ENCODE measurements at regions not wholly inside any gene's neighbourhood (a gene's known extent, or its start where the extent isn't known, plus 50 kb on each side); places are given as distances from the start of the nearest gene placed in this dataset.

GRCh38 chr11:116449522-116449921 lies 323.3 kb downstream of the BUD13 start:
- TF ChIP-seq CTCF (IDR thresholded peaks at IDR 0.05 in 4 of 5, conservative IDR thresholded peaks at IDR 0.05 in 1 of 5) (no peak), POLR2A (IDR thresholded peaks at IDR 0.05) (no peak)

All from gastrocnemius medialis (tissue), 4 donors.